ENCODE measurements at regions not wholly inside any gene's neighbourhood (a gene's known extent, or its start where the extent isn't known, plus 50 kb on each side); places are given as distances from the start of the nearest gene placed in this dataset.

DNA sequence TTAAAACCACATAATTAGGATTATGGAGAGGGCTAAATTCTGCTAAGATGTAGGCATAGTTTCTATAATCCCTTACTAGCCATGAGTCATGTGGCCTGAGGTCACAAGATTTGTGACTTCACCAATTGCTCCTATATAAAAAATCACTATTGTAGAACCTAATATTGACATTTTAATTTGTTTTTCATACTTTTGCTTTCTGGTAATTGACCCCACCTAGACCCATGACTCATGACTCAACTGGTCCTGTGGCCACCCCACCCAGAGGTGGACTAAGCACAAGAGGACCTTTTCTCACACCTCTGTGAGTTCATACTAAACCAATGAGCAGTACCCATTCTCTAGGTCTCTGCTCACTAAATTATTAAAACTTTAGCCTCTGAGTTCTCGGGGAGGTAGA lies 1567.5 kb upstream of the LRRTM1 start:
- TF ChIP-seq, protein P1, sequence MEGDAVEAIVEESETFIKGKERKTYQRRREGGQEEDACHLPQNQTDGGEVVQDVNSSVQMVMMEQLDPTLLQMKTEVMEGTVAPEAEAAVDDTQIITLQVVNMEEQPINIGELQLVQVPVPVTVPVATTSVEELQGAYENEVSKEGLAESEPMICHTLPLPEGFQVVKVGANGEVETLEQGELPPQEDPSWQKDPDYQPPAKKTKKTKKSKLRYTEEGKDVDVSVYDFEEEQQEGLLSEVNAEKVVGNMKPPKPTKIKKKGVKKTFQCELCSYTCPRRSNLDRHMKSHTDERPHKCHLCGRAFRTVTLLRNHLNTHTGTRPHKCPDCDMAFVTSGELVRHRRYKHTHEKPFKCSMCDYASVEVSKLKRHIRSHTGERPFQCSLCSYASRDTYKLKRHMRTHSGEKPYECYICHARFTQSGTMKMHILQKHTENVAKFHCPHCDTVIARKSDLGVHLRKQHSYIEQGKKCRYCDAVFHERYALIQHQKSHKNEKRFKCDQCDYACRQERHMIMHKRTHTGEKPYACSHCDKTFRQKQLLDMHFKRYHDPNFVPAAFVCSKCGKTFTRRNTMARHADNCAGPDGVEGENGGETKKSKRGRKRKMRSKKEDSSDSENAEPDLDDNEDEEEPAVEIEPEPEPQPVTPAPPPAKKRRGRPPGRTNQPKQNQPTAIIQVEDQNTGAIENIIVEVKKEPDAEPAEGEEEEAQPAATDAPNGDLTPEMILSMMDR (IDR thresholded peaks at IDR 0.05) = no peak
- TF ChIP-seq EP300 (IDR thresholded peaks at IDR 0.05) = no peak
- TF ChIP-seq POLR2A (IDR thresholded peaks at IDR 0.05) = no peak

All from ovary (tissue), 3 donors.